CD4-positive, alpha-beta T cell treated with Interleukin-2 at 100 ng/mL for 4 hours (primary cell): ENCODE measurements at regions not wholly inside any gene's neighbourhood (a gene's known extent, or its start where the extent isn't known, plus 50 kb on each side); places are given as distances from the start of the nearest gene placed in this dataset.
A peak's percentile ranks its signal among the peaks of the same experiment; 100 is the strongest.

Experiments used
- DNase-seq: peaks from one replicate; pipeline ENCODE4 v3.0.0-alpha.2; 2020; ENCODE audit warnings: low spot score

GRCh38 chr2:160674146-160674750 lies 180.6 kb upstream of the RBMS1 start:
- DNase-seq, result no peak

DNA sequence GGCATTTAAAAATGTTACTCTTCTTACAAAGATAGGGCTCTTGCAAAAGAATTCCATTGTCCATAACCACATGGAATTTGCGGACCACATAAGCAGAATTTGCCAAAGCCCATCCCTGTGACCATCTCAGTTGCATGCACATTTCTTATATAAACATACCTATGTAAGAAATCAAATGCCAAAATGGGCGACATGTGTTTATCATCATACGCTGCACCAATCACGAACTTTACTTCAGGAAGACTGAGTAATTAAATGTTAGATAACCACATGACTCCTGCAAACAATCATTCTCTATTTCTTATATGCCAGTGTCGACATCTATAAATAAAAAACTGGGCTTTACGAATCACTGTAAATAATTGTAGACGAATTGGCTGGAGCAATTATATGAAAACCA lies 186.1 kb upstream of the RBMS1 start:
- no peak for DNase-seq

- DNase-seq, result no peak
Observed at GRCh38 chr2:160680294-160680693, 186.7 kb upstream of the RBMS1 start.

DNA sequence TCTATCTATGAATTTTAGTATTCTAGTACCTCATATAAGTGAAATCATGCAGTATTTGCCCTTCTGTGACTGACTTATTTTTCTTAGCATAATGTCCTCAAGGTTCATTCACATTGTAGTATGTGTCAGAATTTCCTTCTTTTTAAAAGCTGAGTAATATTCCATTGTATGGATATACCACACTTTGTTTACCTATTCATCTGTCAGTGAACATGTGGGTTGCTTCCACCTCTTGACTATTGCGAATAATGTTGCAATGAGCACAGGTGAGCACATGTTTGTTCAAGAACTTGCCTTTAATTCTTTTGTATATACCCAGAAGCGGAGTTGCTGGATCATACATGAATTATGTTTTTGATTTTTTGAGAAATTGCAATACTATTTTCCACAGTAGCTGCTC lies 187.4 kb upstream of the RBMS1 start:
- DNase-seq, result no peak

- DNase-seq, result no peak
Observed at GRCh38 chr2:160683206-160683605, 189.6 kb upstream of the RBMS1 start.

- no peak for DNase-seq
Observed at GRCh38 chr2:160687629-160688028, 194.0 kb upstream of the RBMS1 start.

- DNase-seq, result no peak
Observed at GRCh38 chr2:160689441-160689840, 195.8 kb upstream of the RBMS1 start.

- no peak for DNase-seq
Observed at GRCh38 chr2:160694221-160694620, 200.6 kb upstream of the RBMS1 start.

GRCh38 chr2:160694631-160695030 lies 201.0 kb upstream of the RBMS1 start:
- DNase-seq, result no peak

GRCh38 chr2:160695402-160696086 lies 201.9 kb upstream of the RBMS1 start:
- DNase-seq, result no peak

- no peak for DNase-seq
Observed at GRCh38 chr2:160696087-160696452, 202.5 kb upstream of the RBMS1 start.

DNA sequence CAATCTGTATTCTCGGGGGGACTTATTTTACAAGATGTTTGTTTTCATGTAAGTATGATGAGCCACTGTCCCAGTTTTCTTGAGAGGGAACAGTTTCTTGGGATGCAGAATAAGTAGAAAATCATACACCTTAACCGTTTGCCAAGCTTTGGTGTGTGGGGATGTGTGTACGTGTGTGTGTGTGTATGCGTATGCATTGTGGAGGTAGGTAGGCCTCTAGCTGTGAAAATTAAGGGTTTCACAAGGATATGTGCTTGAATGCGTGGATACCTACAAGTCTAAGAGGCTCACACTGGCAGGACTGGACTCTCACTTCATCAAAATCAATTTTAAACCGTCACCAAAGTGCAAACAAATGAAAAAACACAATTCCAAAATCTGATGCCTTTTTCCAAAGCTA lies 204.2 kb upstream of the RBMS1 start:
- no peak for DNase-seq

GRCh38 chr2:160700021-160700814 lies 206.6 kb upstream of the RBMS1 start:
- DNase-seq, result no peak

GRCh38 chr2:160701822-160702221 lies 208.2 kb upstream of the RBMS1 start:
- DNase-seq, result no peak

- DNase-seq, result no peak
Observed at GRCh38 chr2:160702754-160703153, 209.1 kb upstream of the RBMS1 start.

GRCh38 chr2:160703648-160704585 lies 210.3 kb upstream of the RBMS1 start:
- peak; percentile 12 for DNase-seq

- DNase-seq, result no peak
Observed at GRCh38 chr2:160715428-160715827, 221.8 kb upstream of the RBMS1 start.

GRCh38 chr2:160719116-160719515 lies 225.5 kb upstream of the RBMS1 start:
- no peak for DNase-seq

GRCh38 chr2:160720098-160720497 lies 226.5 kb upstream of the RBMS1 start:
- no peak for DNase-seq

DNA sequence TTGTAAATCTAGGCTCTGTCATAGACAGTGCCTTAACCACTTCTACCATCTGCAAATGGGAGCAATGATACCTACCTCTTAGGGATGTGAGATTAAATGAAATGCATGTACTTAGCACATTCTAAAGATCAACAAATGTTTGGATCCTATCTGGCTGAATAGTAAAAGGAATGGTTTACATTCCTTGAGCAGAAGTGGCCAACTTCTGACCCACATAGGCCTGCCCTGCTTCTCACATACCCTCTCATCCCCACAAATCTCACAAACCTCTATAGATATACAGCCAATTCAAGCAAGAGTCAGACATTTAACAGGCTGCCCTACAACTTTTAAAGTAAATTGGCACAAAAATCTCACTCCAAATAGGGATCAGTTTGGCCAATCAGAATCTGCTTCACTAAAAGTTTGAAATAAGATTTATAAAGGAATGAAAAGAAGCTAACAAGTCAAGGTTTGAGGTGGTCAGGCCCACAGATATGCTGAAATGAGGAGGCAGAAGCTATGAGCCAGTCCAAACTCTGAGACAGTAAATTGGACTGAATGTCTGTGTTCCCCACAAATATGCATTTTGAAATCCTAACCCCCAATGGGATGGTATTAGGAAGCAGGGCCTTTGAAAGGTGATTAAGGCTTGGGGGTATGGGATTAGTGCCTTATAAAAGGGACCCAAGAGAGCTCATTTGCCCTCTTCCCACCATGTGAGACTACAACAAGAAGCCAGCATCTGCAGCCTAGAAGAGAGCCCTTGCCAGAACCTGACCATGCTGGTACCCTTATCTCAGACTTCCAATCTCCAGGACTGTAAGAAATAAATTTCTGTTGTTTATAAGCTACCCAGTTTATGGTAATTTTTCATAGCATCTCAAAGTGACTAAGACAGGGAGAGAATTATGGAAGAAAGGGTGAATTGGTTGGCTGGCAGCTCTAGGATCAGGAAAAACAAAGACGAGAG lies 227.8 kb upstream of the RBMS1 start:
- no peak for DNase-seq

- DNase-seq, result no peak
Observed at GRCh38 chr2:160726046-160726445, 232.4 kb upstream of the RBMS1 start.
